NOMO-1 treated with DMSO at 0.1 percent for 48 hours (cell line): ENCODE measurements at regions not wholly inside any gene's neighbourhood (a gene's known extent, or its start where the extent isn't known, plus 50 kb on each side); places are given as distances from the start of the nearest gene placed in this dataset.

Experiments
- DNase-seq: peaks from one replicate; lab custom pipeline; 2025; ENCODE audit not compliant: unreplicated experiment; lab: John Stamatoyannopoulos, UW

- DNase-seq, result no peak
Observed at GRCh38 chr5:114660791-114661190, 298.9 kb downstream of the KCNN2 start.

GRCh38 chr5:114658194-114658593 is 296.3 kb downstream of the KCNN2 start:
- no peak for DNase-seq

- DNase-seq, result no peak
Observed at GRCh38 chr5:114657342-114658130, 295.7 kb downstream of the KCNN2 start.

DNA sequence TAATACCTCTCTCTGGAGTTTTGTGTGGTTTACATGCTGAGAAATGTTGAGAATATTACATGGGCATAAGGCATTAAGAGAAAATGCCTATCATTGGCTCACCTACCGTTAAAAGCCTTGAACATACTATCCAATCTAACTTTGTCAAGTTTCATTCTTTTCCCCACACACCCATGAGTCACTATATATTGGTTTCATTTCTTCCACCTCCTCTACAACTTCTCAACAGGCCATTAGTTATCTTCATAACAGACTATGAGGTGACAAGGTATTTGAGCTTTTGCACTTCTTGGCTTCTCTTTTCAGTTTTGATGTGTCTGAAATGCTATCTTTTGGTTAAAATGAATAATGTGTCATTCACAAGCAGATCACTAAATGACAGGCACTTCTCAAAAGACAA is 288.0 kb downstream of the KCNN2 start:
- DNase-seq, result no peak

DNA sequence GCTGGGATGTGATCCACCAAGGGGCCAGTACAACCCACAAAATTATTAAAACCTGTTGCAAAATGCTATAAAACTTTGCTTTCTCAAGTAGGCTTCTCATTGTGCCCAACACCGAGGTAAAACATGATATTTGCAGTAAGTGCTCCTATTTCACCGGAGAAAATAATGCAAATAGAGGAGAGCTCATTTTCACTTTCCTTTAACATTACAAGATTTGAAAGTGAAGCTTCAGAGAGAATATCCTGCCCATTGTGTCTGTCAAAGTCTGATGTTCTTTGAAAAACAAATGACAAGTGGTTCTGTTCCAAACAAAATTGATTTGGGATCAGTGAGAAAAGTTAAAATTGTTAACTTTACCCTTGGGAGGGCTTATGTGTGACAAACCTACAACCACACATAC is 287.1 kb downstream of the KCNN2 start:
- no peak for DNase-seq

DNA sequence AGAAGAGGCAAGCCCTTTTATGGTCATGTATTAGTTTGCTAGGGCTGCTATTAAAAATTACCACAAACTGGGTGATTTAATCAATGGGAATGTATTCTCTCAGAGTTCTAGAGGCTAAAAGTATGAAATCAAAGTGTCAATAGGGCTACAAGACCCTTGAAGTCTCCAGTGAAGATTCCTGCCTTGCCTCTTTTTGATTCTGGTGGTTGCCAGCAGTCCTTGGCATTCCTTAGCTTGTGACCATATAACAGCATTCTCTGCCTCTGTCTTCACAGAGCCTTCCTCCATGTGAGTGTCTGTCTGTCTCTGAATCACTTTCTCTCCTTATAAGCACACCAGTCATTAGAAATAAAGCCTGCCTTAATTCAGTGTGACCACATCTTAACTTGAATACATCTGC is 282.7 kb downstream of the KCNN2 start:
- DNase-seq, result no peak

GRCh38 chr5:114636271-114636670 is 274.4 kb downstream of the KCNN2 start:
- DNase-seq, result peak; percentile 8

GRCh38 chr5:114634967-114635901 is 273.4 kb downstream of the KCNN2 start:
- no peak for DNase-seq

DNA sequence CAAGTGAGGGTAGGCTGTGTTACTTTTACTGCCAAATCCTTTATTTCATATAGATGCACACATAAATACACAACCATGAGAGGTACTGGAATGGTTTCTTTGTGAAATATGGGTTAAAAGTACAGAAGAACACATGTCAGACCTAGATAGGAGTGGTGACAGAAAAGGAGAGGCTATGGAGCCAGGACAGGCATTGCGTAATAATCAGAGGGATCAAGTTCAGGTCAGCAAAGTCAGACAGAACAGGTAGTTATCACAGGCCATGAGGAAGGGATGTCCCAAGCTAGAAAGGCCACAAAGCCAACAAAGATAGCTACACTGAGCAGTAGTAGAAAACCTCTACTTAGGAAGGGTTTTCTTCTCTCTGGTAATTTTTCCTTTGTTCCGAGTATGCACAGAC is 272.6 kb downstream of the KCNN2 start:
- no peak for DNase-seq

GRCh38 chr5:114612406-114612805 is 250.5 kb downstream of the KCNN2 start:
- no peak for DNase-seq

- DNase-seq, result no peak
Observed at GRCh38 chr5:114581136-114581535, 219.3 kb downstream of the KCNN2 start.

DNA sequence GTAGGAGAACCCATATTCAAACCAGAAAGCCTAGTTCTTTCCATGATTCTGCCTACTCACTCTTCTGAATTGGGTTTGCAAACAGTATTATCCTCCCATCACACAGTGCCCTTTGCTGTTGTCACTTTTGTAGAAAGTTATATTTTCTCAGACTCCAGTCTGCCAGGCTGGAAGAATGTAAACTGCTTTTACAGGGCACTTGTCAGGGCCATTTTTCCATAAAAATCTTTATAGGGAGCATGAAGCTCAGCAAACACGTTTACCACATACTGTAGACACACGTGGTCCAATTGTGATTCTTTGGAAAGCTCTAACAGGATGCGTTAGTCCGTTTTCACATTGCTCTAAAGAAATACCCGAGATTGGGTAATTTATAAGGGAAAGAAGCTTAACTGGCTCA is 204.0 kb downstream of the KCNN2 start:
- no peak for DNase-seq

GRCh38 chr5:114565139-114565538 is 203.3 kb downstream of the KCNN2 start:
- DNase-seq, result no peak

GRCh38 chr5:114561415-114561814 is 199.5 kb downstream of the KCNN2 start:
- no peak for DNase-seq
